Skeletal muscle cell (primary cell): ENCODE measurements at regions not wholly inside any gene's neighbourhood (a gene's known extent, or its start where the extent isn't known, plus 50 kb on each side); places are given as distances from the start of the nearest gene placed in this dataset.

Source experiments
- DNase-seq: peaks from one replicate; pipeline ENCODE4 v3.0.0-alpha.2; 2010; ENCODE audit warnings: low read depth
- H3K4me3 ChIP-seq: 2 replicates; pipeline ENCODE4 v1.5.1; 2011; ENCODE audit warnings: low read depth, mild to moderate bottlenecking, control low read depth, low read length, moderate library complexity

DNA sequence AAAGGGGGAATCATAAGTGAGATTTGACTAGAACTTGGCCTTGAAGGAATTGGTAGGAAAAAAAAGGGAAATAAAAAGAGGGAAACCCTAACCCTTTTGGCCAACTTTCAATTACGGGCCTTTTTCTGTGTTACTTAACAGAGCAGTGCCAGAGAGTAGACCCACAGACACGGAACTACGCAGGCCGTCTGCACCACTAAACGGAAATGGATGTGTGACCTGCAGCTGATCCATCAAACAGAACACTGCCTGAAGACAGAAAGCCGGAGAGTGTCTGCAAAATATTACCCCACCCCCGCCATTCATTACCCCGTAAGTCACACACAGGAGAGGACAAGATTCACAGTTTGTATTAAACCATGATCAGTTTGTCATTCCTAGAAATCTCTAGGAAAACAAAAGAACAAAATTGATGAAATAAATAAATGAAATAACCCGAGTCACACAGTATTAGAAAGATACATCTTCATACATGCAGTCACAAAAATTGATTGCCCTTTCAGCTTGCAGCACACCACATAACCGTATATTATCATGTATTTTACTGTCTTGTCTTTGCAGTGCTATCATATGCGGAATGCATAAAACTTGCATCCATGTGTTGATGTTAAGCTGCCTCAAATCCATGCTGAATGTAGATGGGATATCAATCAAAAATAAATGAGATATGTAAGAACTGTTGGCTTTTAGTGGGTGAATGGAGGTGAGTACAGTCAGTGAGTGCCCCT, 424.7 kb downstream of the IRS2 start:
- no peak for DNase-seq

GRCh38 chr13:109357751-109358471, 428.5 kb downstream of the IRS2 start:
- no peak for DNase-seq
- H3K4me3 ChIP-seq: no peak overlapping the region

More for the DNA sequence above, 424.7 kb downstream of the IRS2 start:
- H3K4me3 ChIP-seq: no peak overlapping the region

DNA sequence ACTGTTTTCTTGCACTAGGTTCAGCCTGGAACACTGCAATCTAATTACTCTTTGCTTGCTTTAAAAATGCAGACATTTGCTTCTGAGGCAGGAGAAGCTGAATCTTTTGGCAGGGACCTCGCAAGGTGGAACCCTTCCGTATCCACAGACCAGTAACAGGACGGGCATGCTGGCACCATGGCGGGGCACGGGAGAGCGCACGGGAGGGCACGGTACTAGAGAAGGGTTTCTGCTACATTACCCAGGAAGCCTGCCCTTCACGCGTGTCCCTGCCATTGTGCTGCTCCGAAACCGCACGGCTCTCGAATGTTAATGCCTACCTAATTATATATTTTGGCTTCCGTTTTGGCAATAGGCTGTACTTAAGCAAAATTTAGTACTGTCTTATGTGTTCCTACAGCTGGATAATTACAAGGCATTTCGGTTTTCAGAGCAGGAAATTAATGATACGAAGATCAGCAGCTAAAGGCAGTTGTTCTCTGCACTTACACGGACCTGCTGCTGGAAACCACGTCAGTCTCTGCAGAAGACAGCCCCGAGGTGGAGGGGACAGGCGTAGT, 430.4 kb downstream of the IRS2 start:
- no peak for DNase-seq
- H3K4me3 ChIP-seq: no peak overlapping the region

DNA sequence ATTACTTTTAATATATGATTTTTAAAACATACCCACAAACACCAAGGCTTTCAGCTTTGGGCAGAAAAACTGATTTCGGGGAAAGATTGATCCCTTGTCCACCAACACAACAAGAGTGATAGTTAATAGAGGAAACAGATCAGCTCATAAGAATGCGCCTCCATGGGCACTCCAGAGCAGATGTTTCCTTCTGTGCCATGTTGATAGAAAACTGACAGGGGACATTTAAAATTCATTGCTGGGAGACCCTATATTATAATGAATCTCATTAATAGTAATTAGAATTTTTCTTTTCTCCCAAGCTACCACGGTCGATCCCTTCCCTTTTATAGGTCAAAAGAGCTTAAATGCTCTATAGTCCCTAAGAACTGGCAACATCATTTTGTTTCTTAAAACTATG, 431.2 kb downstream of the IRS2 start:
- DNase-seq: no peak
- H3K4me3 ChIP-seq: no peak overlapping the region

DNA sequence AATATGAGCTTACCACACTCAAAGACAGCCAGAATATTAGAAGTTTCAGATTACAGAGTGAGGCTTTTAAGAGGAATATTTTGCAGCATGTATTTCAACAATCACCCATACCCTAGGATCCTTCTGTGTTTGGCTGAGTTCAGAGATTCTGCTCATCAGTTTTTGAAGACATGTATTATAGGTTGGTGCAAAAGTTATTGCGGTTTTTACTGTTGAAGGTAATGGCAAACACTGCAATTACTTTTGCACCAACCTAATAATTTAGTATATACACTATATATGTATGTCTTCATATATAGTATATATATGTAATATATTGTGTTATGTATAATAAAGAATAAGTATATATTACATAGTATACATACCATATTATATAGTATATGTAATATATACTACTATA, 435.1 kb downstream of the IRS2 start:
- no peak for DNase-seq

DNA sequence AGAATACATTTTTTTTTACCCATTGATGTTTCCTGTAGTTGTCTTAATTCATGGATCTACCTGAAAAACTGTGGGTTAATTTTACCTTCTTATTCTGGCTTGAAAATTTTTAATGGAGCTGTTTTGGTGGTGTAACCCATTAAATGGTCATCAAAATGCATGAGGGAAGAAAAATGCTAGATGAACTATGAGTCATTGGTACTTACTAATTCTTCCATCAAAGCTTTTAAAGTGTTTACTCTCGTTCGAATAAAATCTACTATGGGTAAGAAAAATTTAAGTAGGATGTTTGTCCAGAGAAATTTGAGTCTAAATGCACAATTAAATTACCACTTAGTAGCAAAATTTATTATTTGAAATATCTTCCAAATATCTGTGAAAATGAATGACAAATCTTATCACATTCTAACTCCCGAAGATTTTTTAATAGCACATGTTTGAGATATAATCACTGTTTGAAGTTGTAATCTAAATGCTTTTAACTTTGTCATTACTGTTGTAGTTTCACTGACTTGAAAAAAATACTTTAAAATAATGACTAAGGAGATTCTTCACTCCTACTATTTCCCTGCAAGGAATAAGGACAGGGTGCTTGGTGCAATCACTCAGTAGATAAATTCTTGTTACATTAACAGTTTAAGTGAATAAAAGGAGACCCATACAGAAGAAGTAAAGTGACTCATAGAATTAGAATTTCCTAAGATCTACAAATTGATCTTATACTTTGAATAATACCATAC, 437.7 kb downstream of the IRS2 start:
- DNase-seq: no peak
- H3K4me3 ChIP-seq: no peak overlapping the region

More for the DNA sequence above, 435.1 kb downstream of the IRS2 start:
- H3K4me3 ChIP-seq: no peak overlapping the region

DNA sequence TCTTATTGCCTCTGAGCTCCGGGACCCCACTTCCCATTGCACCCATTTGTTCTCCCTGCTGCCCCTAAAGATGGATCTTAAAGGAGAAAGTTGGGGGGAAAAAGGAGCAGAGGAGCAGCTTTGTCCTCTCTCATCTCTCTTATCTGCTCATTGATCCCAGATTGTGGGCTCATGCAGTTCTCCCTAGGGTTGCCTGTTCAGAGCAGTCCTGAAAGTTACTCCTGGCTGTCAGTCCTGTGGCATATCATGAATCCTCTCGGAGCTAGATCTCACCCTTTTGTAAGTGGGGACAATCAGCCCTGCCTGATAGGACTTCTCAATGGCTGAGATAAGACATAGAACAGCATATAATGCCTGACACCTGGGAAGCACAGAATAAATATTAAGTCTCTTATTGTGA, 440.3 kb downstream of the IRS2 start:
- no peak for DNase-seq
- no peak overlapping the region for H3K4me3 ChIP-seq

- no peak overlapping the region for H3K4me3 ChIP-seq
- peak; percentile 57 for DNase-seq
These were observed 440.9 kb downstream of the IRS2 start for GRCh38 chr13:109345433-109345941.

DNA sequence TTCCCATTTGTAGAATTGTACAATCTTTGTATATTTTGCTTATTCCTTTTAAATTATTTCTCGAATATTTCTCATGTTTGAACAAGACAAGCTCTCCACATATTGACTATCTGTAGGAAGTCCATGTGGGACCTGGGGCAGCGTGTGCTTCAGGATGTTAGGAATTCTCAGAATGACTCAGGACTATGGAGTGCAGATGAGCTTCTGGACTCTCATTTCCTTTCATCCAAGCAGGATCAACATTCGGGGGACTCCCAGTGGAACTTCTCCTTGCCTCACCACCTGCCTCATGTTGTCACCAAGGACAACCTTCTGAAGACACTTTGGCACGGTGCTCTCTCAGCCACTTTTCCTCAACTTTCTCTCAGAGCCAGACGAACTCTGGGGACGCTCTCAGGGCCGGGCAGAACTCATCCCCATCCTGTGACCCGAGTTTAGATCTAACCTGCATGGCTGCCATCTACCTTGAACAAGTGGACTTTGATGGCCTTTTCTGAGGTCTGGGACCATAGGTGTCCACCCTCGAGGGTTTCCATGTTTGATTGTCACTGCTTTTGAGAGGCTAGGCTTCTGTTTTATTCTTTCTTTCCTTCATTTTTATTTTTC, 441.7 kb downstream of the IRS2 start:
- H3K4me3 ChIP-seq: no peak overlapping the region
- no peak for DNase-seq

- DNase-seq: peak; percentile 78
- no peak overlapping the region for H3K4me3 ChIP-seq
These were observed 449.7 kb downstream of the IRS2 start for GRCh38 chr13:109336730-109337129.

GRCh38 chr13:109333893-109334651, 452.3 kb downstream of the IRS2 start:
- DNase-seq: no peak
- no peak overlapping the region for H3K4me3 ChIP-seq

DNA sequence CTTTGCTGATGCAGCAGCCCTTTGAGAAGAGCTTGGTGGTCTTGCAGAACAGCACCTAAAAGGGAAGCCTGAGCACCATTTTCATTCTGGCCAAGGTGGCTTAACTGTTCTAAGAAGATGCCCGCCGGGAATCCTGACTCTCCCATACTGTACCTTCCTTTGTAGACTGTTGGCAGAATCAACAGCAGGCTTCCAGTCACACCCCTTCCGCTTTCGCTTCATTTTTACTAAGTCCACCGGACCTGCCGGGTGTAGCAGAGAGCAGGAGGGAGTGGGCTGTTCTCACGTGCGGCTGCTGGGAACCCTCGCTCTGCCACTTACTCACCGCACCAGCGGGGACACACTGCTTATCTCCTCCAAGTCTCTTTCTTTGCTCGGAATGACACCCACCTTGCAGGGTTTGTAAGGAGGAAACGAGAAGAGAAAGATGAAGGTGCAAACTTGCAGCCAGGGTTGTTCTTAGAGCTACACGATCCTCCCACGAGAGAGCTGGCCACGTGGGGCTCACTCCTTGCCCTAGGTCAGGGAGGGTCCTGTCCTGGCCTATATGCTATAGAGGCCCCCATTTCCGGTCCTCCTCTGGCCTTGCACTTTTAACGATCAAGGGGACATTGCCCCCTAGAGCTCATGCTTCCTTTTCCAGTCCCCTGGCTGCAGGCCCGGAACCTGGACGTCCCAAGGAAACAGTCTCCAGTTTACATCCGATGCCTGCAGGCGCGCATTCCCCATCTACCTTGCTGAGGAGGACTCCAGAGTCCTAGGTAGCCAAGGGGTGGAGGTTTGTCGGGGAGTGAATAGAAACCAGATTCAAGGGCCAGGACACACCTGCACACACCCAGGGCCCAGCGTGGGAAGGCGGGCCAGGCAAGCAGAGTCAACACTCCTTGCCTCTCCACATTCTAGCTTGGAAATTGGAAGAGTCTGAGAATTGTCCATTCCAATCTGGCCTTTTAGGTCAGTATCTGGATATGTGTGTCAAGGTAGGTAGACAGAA, 453.6 kb downstream of the IRS2 start:
- H3K4me3 ChIP-seq: no peak overlapping the region
- DNase-seq: no peak

DNA sequence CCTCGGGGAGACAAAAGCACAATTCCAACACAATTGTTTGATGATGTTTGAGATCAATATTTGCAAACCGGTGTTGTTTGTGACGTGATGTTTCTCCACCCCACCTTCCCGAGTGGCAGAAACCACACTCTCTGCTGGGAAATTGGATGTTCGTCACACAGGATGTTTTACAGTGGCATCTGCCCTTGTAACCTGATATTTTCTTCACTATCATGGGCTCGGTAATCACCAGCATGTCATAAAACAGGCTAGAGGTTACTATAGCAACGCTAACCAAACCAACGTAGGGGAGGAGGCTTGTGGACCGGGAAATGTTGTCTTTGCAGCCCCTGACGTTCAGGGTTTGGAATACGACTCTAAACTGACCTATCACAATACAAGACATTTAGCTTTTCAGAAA, 454.5 kb downstream of the IRS2 start:
- no peak overlapping the region for H3K4me3 ChIP-seq

DNA sequence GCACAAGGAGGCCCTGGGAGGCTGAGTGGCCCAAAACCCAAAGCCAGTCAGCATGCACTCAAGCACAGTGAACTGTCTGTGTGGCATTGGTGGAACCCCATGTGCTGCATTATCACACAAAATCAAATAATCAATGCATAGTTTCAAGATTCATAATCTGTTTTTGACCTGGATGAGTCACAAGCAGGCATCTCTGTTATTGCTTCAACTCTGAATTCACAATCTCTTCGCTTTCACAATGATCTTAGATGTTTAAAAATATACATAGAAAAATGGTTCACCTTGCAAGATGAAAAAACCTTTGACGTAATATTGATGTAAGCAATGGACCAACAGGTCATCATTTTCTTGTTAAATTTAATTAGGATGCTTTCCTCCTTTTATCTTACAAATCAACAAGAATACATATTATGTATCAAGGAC, 455.4 kb downstream of the IRS2 start:
- peak; percentile 38 for DNase-seq
- no peak overlapping the region for H3K4me3 ChIP-seq

More for the DNA sequence above, 454.5 kb downstream of the IRS2 start:
- DNase-seq: peak; percentile 93

GRCh38 chr13:109330123-109330522, 456.3 kb downstream of the IRS2 start:
- H3K4me3 ChIP-seq: no peak overlapping the region
- DNase-seq: no peak

GRCh38 chr13:109329175-109329574, 457.2 kb downstream of the IRS2 start:
- no peak for DNase-seq
- H3K4me3 ChIP-seq: no peak overlapping the region

DNA sequence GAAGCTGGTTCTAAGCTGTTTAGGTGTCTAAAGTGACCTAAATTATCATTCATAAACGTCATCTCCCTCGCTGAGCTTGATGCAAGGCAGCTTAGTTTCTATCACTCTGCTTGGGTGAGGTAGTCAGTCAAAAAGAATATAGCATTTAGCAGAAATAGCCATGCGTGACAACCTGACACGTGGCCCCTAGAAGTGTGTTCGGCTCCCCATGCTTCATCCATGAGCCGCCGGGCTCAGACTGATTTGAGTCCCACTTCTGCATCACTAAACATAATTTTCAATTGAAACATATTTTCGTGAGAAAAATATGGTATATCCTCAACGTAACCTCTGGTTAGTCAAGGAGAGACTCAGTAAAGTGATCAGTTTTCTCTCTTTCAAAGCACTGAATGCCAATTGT, 459.8 kb downstream of the IRS2 start:
- DNase-seq: no peak
- no peak overlapping the region for H3K4me3 ChIP-seq

DNA sequence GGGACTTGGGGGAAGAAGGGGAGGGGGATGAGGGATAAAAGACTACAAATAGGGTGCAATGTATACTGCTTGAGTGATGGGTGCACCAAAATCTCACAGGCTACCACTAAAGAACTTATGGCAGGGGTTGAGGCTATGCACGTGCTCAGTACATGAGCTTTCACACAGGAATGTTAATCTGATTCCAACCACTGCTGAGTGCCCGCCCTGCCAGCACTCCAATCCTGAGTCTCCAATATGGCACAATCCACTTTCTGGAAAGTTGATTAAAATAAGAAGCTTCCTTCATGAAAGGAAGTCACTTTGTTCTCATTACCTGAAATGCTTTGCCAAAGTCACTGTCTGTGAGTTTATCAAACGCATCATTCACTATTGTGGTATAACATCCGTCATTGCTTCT, 463.0 kb downstream of the IRS2 start:
- H3K4me3 ChIP-seq: no peak overlapping the region
- no peak for DNase-seq
